ENCODE measurements at regions not wholly inside any gene's neighbourhood (a gene's known extent, or its start where the extent isn't known, plus 50 kb on each side); places are given as distances from the start of the nearest gene placed in this dataset.

DNA sequence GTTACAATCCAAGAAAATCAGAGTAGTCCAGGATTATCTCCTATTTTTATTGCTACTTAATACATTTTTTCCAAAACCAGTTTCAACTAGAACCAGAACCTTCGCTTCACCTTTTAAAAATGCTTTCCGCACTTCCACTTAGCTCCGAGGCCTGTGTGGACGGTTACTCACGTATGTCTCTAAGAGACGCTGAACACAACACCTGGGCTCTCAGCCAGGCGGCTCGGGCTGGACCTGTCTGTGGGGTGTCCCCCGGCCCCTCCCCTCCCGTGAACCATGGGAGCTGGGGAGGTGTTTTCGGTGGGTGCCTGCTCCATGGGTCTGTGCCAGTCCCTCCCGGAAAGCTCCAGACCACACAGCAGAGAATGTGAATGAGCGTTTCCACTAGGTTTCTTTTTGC lies 223.8 kb downstream of the GLI2 start:
- TF ChIP-seq CTCF (conservative IDR thresholded peaks at IDR 0.05 in 1 of 2, IDR thresholded peaks at IDR 0.05 in 1 of 2; ENCODE audit: extremely low read depth in 1 of 2, insufficient read depth in 1 of 2, low read depth in 1 of 2, low read length in 2 of 2) (no peak), EZH2 (IDR thresholded peaks at IDR 0.05; ENCODE audit: borderline replicate concordance, low read length) (no peak)

Data from mammary epithelial cell (primary cell).